ENCODE measurements at regions not wholly inside any gene's neighbourhood (a gene's known extent, or its start where the extent isn't known, plus 50 kb on each side); places are given as distances from the start of the nearest gene placed in this dataset.

DNA sequence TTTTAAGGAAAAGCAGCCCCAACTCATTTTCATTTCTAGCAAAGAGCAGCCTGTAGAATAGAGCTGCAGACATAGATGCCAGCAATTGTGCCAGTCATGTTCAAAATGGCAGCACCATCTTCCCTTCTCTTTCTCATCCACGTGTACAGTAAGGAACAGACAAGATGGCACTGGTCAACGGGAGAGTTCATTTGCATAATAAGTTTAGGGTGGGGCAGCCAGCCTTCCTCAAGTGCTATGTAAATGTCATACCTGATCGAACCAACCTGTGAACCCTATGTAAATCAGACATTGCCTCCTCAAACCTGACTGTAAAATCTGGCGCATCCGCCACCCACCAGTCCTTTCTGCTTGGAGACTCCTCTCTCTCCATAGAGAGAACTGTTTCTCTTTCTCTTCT, 150.0 kb upstream of the CDH13 start:
- ChIA-PET CTCF (interaction anchor here (0.7 kb wide), 1 partner anchor 37 kb away, joined by 3 read pairs; no protein-coding TSS in a partner anchor), POLR2A (no interaction called here)
- Histone ChIP-seq H3K27me3 (ENCODE audit: control insufficient read depth in 2 of 2, insufficient read depth in 2 of 2, low read length in 2 of 2) (peaks cover 0 to 8% of the 10 kb centered on the region in 2 experiments), H3K9me1 (replicated peaks; ENCODE audit: control insufficient read depth, extremely low read depth, insufficient read depth, low read length) (no peaks in the 10 kb centered on the region), H3K9ac (replicated peaks; ENCODE audit: extremely low read depth, insufficient read depth, low read length) (no peak overlapping the region), H3K4me1 (ENCODE audit: control insufficient read depth, extremely low read depth, insufficient read depth, low read length) (no peaks in the 10 kb centered on the region), H3K9me3 (replicated peaks; ENCODE audit: control insufficient read depth, insufficient read depth, low read length) (no peaks in the 10 kb centered on the region), H3K4me3 (replicated peaks in 1 of 3; ENCODE audit: insufficient read depth in 1 of 3, low read depth in 1 of 3, low read length in 3 of 3) (no peak overlapping the region), H4K20me1 (replicated peaks; ENCODE audit: control insufficient read depth, extremely low read depth, insufficient read depth, low read length) (no peaks in the 10 kb centered on the region), H3K36me3 (ENCODE audit: control insufficient read depth in 2 of 2, extremely low read depth in 1 of 2, insufficient read depth in 2 of 2, low read length in 2 of 2) (no peaks in the 10 kb centered on the region), H3K27ac (ENCODE audit: insufficient read depth, low read depth, low read length) (no peak overlapping the region), H3K79me2 (ENCODE audit: control insufficient read depth, insufficient read depth, low read length) (no peaks in the 10 kb centered on the region), H2AFZ (ENCODE audit: low read depth, low read length) (no peak overlapping the region), H3K4me2 (ENCODE audit: insufficient read depth, low read length) (no peak overlapping the region)
- dilution Hi-C loops (cut with MboI; ENCODE audit: extremely low pct_ligation_motif_present, low sequenced_read_pairs) (no loop called here), intact Hi-C loops (cut with micrococcal nuclease) (no loop called here)
- DNase-seq (ENCODE audit: low read depth, low spot score) = no peak
- TF ChIP-seq JUN (IDR thresholded peaks at IDR 0.05; ENCODE audit: borderline replicate concordance, insufficient read depth, insufficient read length, low read depth) (no peak), POLR2A (IDR thresholded peaks at IDR 0.05; ENCODE audit: low read depth, low read length) (no peak), EZH2 (IDR thresholded peaks at IDR 0.05; ENCODE audit: borderline replicate concordance, low read depth, low read length, severe bottlenecking) (no peak), FOS (IDR thresholded peaks at IDR 0.05; ENCODE audit: borderline replicate concordance, insufficient read depth, low read length) (no peak), MYC (IDR thresholded peaks at IDR 0.05; ENCODE audit: low read depth, low read length) (no peak), POLR2AphosphoS5 (IDR thresholded peaks at IDR 0.05; ENCODE audit: insufficient read depth, low read depth, low read length) (no peak), GATA2 (IDR thresholded peaks at IDR 0.05; ENCODE audit: insufficient read depth, insufficient read length, low read depth, low read length) (no peak)
- TF ChIP-seq, protein P1, sequence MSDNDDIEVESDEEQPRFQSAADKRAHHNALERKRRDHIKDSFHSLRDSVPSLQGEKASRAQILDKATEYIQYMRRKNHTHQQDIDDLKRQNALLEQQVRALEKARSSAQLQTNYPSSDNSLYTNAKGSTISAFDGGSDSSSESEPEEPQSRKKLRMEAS (IDR thresholded peaks at IDR 0.05; ENCODE audit: insufficient read depth, insufficient read length) = no peak
- TF ChIP-seq, protein P2, sequence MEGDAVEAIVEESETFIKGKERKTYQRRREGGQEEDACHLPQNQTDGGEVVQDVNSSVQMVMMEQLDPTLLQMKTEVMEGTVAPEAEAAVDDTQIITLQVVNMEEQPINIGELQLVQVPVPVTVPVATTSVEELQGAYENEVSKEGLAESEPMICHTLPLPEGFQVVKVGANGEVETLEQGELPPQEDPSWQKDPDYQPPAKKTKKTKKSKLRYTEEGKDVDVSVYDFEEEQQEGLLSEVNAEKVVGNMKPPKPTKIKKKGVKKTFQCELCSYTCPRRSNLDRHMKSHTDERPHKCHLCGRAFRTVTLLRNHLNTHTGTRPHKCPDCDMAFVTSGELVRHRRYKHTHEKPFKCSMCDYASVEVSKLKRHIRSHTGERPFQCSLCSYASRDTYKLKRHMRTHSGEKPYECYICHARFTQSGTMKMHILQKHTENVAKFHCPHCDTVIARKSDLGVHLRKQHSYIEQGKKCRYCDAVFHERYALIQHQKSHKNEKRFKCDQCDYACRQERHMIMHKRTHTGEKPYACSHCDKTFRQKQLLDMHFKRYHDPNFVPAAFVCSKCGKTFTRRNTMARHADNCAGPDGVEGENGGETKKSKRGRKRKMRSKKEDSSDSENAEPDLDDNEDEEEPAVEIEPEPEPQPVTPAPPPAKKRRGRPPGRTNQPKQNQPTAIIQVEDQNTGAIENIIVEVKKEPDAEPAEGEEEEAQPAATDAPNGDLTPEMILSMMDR (IDR thresholded peaks at IDR 0.05; ENCODE audit: extremely low read depth in 1 of 2, insufficient read depth in 1 of 2, low read depth in 1 of 2, low read length in 2 of 2) = no peak
- FAIRE-seq = no peak
- BruUV-seq (replicated peaks) = no TSS peak

All from endothelial cell of umbilical vein (primary cell).